HepG2 (cell line): ENCODE measurements at regions not wholly inside any gene's neighbourhood (a gene's known extent, or its start where the extent isn't known, plus 50 kb on each side); places are given as distances from the start of the nearest gene placed in this dataset.

ENCODE experiments used
- CBFB ChIP-seq: sonication (generic); formaldehyde crosslinking; IDR thresholded peaks from 2 replicates; pipeline ENCODE4 v1.4.0; 2020; ENCODE audit warnings: missing genetic modification reagents
- MAZ ChIP-seq, 2 experiments: sonication (generic) in 1 of 2; formaldehyde crosslinking in 1 of 2; IDR thresholded peaks; 2 replicates each; pipeline versions ENCODE4 v1.5.0 to v1.6.1; 2012 to 2020; ENCODE audit warnings: low read depth in 2 of 2, mild to moderate bottlenecking in 2 of 2, borderline replicate concordance in 1 of 2, improper control_type of control experiment in 1 of 2, low read length in 1 of 2, missing genetic modification reagents in 1 of 2, moderate library complexity in 1 of 2
- SMYD3 ChIP-seq: sonication (generic); formaldehyde crosslinking; IDR thresholded peaks from 2 replicates; pipeline ENCODE4 v1.8.1; 2023; ENCODE audit warnings: mild to moderate bottlenecking, missing genetic modification reagents
- ZNF547 ChIP-seq: sonication (generic); formaldehyde crosslinking; IDR thresholded peaks from 2 replicates; pipeline ENCODE4 v1.5.1; 2020; ENCODE audit warnings: mild to moderate bottlenecking, missing genetic modification reagents
- ZNF780A ChIP-seq: sonication (generic); formaldehyde crosslinking; IDR thresholded peaks from 2 replicates; pipeline ENCODE4 v1.8.0; 2022; ENCODE audit warnings: mild to moderate bottlenecking, missing genetic modification reagents, moderate library complexity
- TF ChIP-seq, protein P1 (sequence below): sonication (generic); formaldehyde crosslinking; IDR thresholded peaks from 2 replicates; pipeline ENCODE4 v1.5.0; 2020; ENCODE audit warnings: mild to moderate bottlenecking, missing genetic modification reagents, moderate library complexity

DNA sequence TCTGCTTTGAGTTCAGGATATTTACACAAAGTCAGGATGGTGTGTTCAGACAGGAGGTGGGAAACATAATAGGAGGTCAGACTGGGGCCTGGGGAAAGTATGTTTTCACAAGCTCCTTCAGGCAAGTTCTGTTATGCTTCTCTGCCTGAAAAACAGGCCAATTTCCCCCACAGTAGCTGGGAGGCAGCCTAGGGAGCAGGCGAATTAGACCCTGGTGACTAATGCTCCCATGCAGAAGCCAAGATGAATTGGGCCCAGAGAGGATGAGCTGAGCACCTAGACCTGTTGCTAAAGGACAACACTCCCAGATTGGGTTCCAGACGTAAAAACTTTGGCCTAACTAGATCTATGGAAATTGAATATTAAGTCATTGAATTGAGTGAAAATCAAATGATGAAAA is 142.2 kb upstream of the MAP3K7 start:
- TF ChIP-seq, protein P1, sequence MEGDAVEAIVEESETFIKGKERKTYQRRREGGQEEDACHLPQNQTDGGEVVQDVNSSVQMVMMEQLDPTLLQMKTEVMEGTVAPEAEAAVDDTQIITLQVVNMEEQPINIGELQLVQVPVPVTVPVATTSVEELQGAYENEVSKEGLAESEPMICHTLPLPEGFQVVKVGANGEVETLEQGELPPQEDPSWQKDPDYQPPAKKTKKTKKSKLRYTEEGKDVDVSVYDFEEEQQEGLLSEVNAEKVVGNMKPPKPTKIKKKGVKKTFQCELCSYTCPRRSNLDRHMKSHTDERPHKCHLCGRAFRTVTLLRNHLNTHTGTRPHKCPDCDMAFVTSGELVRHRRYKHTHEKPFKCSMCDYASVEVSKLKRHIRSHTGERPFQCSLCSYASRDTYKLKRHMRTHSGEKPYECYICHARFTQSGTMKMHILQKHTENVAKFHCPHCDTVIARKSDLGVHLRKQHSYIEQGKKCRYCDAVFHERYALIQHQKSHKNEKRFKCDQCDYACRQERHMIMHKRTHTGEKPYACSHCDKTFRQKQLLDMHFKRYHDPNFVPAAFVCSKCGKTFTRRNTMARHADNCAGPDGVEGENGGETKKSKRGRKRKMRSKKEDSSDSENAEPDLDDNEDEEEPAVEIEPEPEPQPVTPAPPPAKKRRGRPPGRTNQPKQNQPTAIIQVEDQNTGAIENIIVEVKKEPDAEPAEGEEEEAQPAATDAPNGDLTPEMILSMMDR = no peak
- no peak for TF ChIP-seq SMYD3
- no peak for TF ChIP-seq ZNF780A
- no peak for TF ChIP-seq ZNF547 (CRISPR knock-in tag)
- no peak for TF ChIP-seq CBFB
- no peak for TF ChIP-seq MAZ (IDR thresholded peaks at IDR 0.05; ENCODE audit: borderline replicate concordance, low read depth, low read length)
- TF ChIP-seq MAZ (CRISPR knock-in tag; IDR thresholded peaks at IDR 0.05; ENCODE audit: low read depth) = no peak
